HG02973 (cell line): ENCODE measurements at regions not wholly inside any gene's neighbourhood (a gene's known extent, or its start where the extent isn't known, plus 50 kb on each side); places are given as distances from the start of the nearest gene placed in this dataset.
"Not testable (repeated sequence)": the region's sequence is repeated elsewhere in the genome, so short reads cannot be mapped to it uniquely, and the experiment has no call there.

Experiments used
- ATAC-seq: cut with Tn5 transposase; IDR thresholded peaks from one replicate; pipeline ENCODE4 v1.9.1; 2021; ENCODE audit warnings: moderate library complexity; ENCODE audit not compliant: unreplicated experiment

GRCh38 chr1:58931024-58931423, 147.2 kb upstream of the JUN start:
- ATAC-seq = no peak

GRCh38 chr1:58931756-58932155, 147.9 kb upstream of the JUN start:
- no peak for ATAC-seq

DNA sequence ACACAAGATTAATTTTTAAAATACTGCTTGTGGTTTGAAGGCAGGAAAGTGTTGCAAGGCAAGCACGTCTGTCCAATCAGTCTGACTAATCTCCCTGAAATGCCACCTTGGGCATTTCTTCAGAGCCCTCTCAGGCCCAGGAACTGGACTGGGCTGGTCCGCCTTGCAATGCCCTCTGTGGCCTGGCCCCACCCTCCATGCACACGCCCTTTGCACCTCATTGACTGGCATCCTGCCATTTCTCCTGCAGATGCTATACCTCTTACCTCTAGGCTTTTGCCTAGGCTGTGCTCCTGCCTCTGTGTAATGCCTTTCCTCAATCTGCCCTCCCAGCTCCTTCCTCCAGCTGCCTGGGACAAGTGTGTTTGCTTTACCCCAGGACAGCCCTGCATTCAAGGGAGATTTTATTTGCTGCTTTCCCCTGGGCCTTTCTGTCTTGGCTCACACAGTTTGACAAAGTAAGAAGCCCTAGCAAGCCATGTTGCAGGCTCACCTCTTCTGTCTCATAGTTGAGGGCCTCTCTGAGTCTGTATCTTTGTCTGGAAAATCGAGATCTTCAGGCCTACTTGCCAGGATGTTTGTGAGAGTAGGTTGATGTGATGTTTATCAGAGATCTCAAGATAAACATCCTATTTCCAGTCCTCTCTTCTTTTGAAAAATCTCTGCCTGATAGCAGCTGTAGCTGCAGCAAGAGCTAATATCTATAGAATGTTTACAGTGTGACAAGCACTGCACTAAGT, 149.2 kb upstream of the JUN start:
- no peak for ATAC-seq

GRCh38 chr1:58933599-58933926, 149.7 kb upstream of the JUN start:
- no peak for ATAC-seq

DNA sequence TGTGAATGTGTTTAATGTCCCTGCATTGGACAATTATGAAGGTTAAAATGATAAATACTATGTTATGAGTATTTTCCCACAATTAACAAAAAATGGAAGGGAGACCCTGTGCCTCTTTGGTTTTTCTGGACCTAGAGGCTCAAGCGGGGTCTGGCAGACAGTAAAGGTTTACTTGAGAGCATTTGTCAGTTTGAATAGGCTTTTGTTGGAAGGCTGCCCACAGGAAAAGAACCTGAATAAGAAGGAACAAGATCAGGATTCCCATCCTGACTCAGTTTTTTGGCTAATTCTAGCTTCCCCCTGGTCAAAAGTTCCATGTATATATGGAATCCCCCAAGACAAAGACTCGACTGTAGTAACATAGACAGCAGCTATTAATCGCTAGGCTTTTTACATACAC, 150.9 kb upstream of the JUN start:
- no peak for ATAC-seq

DNA sequence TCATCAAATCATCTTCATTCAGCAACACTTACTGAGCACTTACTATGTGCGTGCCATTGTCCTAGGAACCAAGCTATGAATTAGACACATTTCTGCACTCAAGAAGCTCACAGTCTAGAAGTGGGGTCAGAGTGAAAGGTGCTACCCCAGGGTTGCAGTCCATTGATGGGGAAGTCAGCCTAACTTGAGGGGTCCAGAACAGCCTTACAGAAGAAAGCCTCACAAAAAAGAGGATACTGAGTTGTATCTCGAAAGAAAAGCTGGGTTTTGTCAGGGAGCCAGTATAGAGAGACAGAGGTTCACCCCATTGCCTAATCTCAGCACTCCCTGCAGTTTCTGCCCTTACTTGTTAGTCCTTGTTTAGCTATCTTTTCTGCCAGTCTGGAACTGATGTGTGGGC, 153.1 kb upstream of the JUN start:
- ATAC-seq = no peak

- no peak for ATAC-seq
Observed at GRCh38 chr1:58939146-58939545, 155.3 kb upstream of the JUN start.

DNA sequence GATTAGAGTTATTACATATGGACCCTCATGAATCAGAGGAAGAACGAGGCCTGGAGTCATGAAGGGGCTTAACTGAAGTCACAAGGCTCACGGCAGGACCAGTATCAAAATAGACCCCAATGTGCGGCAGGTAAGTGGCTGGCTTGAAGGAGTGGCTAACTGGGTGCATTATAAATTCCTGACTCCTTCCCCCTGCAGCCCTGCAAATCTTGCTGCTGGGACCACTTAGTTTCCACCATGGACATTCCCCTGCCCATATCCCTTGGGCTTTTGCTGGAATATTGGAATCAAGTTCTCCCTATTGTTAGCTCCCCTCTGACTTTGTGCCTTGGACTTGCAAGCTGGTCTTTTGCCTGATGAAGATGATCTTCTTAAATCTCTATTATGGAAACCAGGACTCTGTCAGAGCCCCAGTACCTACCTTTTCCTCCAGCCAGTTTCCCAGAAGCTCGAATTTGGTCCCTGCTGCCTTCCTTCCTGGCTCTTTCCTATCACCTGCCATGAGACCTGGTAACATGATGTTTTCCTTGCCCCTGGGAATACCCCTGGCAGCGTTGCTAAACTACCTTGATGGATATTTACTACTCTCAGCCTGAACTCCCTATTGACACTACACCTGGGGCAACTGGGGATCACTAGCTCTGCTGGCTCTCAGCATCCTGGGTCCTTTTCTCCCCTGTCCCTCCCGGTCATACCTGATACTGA, 156.0 kb upstream of the JUN start:
- no peak for ATAC-seq

DNA sequence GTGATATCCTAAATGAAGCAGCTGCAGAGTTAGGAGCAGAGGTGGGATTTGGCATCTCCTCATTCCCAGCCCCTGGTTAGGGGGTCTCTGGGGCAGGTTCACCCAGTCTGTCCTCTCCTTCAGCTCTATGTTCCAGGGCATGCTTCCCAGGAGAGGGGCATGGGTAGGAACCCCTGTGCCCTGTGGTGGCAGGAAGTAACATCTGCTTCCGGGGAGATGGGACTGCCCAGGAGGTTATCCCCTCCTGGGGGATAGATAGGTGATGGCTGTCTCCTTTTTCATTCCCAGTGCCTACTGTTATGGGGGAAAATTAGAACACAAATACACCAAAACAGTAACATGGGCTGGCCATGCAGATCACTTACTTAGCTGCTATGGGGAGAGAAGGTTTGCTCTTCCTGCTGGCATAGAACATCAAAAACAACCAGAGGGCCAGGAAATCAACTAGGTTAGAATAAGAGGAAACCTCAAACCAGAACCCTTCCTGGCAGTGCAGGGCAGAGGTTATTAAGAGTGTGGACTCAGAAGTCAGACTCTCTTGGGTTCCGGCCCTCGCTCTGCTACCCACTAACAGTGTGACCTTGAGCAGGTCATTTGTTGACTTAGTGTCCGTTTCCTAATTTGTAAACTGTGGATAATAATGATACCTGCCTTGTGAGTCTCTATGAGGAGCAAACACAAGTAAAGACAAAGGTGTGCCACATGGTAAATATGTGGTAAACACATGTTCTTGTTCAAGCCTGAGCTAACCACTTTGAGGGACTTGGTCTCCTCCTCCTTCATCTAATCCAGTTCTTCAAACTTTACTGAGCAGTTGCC, 157.8 kb upstream of the JUN start:
- no peak for ATAC-seq

DNA sequence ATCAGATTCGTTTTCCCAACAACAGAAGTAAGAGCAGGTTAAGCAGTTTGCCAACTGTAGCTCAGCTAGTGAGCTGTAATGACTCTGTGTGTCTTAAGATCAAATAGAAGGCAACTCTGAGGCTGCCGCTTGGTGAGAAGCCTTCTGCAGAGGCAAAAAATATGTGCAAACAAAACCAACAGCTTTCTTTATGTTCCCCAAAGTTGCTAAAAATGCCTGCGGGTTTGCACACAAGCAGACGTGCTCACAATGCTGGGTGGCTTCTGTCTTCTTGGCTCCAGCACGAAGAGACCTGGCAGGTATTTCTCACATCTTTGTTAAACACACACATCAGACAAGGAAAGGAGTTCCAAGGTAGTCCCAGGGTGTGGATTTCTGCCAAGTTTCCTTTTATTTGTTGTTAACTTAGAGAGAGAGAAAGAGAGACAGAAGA, 158.9 kb upstream of the JUN start:
- no peak for ATAC-seq

DNA sequence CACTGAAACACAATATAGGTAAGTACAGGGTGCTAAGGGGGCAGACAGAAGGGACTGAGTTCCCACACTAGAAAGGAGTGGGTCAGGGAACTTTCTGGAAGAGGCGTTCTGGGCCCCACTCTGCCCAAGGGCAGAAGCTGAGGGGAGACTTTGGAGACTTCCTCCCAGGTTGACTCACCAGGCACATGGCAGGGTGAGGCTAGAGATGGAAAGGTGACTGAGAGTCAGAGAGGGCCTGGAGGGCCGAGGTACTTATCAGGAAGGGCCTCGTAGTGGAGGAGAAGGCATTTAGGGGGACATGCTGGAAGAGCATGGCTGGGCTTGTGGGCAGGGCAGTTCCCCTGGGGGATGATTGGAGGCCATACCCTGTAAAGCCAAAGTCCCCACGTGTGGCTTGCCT, 159.9 kb upstream of the JUN start:
- no peak for ATAC-seq

DNA sequence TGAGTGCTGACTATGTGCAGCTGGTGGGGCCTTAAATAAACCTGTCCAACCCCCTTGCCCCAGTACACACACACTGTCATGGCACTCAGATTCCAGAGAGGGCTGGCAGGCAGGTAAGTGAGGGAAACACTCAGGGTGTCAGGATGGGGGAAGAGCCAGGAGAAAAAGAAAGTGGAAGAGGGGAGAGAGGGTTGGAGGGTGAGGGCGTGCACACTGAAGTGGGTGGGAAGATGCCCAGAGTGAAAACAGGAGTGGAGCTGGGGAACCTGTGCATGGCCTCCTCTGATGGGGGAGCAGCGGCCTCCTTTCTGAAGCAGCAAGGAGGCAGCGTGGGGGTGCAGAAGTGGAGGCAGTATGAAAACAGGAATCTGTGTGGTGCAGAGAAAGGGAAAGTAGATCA, 160.6 kb upstream of the JUN start:
- ATAC-seq = no peak

GRCh38 chr1:58946390-58946789, 162.5 kb upstream of the JUN start:
- no peak for ATAC-seq

DNA sequence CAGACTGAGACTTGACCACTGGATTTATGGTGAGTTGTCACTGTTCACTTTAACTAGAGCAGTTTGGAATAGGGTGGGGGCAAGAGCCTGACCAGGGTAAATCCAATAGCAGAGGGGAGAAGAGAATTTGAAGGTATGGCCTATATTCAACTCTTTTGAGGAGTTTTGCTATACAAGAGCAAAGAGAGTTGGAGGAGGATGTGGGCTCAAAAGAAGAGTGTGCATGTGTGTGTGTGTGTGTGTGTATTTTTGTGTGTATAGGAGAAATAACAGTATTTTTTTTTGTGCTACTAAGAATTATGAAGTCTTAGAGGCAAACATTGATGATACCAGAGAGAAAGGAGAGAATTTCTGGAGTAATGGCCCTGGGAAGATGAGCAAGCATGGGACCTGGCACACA, 164.8 kb upstream of the JUN start:
- no peak for ATAC-seq

DNA sequence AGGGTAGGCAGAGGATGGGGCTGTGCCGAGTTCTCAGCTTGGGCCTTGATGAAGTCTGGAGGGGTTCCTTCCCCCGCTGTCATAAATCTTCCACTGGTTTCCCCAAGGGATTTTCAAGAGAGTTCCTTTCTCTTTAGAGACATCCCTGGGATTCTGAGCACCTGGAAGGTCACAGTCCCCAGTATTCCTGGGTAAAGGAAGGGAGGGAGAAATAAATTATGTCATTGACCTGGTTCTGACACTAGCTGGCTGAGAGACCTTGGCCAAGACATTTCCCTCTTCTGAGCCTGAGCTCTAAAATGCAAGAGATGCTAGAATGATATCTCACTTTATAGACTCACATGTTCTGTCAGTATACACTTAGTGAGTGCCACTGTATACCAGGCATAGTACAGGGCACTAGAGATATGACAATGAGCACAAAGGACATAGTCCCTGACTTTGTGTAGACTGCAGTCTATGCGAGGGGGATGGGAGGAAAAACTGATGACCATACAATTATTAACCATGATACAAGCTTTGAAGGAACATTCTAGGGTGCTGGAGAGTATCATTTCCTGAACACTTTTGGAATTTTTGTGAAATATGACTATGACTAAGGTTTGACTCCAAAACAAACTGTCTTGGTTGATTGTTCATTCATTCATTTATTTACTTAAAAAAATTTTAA, 165.8 kb upstream of the JUN start:
- ATAC-seq = no peak

DNA sequence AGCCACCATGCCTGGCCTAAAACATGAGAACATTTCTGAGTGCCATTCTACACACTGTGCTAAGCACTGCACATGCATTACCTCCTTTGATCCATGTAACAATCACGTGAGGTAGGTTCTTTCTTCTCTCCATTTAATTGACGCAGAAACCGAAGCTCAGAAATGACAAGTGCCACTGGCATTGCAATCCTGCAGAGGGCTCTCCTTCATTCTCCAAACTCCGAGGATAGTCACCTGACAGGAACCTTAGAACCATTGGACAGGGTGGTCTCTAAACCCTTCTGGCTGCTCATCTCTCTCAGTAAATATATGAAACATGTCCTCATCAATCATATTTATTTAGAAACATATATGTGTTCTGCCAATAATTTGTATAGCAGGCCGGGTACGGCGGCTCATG, 167.1 kb upstream of the JUN start:
- ATAC-seq = no peak

DNA sequence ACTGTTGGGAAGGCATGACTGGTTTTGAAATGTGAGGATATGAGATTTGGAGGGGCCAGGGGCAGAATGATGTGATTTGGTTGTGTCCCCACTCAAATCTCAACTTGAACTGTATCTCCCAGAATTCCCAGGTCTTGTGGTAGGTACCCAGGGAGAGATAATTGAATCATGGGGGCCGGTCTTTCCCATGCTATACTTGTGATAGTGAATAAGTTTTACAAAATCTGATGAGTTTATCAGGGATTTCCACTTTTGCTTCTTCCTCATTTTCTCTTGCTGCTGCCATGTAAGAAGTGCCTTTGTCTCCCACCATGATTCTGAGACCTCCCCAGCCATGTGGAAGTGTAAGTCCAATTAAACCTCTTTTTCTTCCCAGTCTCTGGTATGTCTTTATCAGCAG, 170.1 kb upstream of the JUN start:
- ATAC-seq = not testable (repeated sequence)

DNA sequence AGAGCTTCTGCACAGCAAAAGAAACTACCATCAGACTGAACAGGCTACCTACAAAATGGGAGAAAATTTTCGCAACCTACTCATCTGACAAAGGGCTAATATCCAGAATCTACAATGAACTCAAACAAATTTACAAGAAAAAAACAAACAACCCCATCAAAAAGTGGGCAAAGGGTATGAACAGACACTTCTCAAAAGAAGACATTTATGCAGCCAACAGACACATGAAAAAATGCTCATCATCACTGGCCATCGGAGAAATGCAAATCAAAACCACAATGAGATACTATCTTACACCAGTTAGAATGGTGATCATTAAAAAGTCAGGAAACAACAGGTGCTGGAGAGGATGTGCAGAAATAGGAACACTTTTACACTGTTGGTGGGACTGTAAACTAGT, 179.4 kb upstream of the JUN start:
- ATAC-seq = not testable (repeated sequence)

- ATAC-seq = no peak
Observed at GRCh38 chr1:58964428-58964827, 180.6 kb upstream of the JUN start.

GRCh38 chr1:58964880-58965279, 181.0 kb upstream of the JUN start:
- no peak for ATAC-seq

DNA sequence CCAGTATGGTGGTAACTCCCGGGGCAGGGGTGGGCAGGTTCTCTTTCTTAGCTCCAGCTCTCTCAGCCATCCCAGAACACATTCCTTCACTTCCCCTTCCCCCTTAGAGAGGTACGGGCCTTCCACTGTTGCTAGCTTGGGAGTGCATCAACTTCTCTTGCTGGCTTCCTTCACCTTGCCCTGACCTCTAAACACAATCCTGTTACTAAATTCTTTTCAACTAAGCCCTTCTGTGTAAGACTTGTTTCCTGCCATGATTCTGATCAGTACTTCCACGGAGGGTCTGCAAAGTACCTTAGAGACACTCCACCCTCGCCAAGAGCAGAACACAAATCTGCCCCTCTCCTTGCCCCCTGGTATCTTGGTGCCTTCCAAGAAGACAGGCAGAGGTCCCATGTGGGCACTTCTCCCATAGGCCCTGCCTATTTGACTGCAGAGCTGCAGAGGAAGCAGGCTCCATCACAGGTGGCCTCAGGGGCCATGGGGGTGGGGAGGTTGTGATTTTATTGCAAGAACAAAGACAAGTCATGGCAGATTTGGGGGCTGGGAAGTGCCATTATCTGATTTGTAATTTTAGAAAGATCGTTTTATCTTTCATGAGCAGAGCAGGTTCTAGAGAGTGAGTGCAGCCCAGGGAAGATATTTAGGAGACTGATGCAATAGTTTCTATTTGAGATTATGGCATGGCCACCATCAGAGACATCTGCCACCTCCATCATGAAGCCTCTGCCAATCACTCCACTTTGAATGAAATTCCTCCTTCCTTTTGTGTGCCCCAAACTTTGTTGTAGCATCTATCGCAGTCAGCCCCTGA, 182.5 kb upstream of the JUN start:
- ATAC-seq = no peak
